ENCODE measurements at regions not wholly inside any gene's neighbourhood (a gene's known extent, or its start where the extent isn't known, plus 50 kb on each side); places are given as distances from the start of the nearest gene placed in this dataset.

- no peak for TF ChIP-seq CTCF (IDR thresholded peaks at IDR 0.05; ENCODE audit: insufficient read depth, low read depth, low read length, missing control alignments)
- H3K4me3 ChIP-seq (ENCODE audit: low read length), result no peak overlapping the region
- DNase-seq (ENCODE audit: low read depth), result peak; percentile 50
These were observed 153.4 kb upstream of the ANK2 start for GRCh38 chr4:112895811-112896608.

DNA sequence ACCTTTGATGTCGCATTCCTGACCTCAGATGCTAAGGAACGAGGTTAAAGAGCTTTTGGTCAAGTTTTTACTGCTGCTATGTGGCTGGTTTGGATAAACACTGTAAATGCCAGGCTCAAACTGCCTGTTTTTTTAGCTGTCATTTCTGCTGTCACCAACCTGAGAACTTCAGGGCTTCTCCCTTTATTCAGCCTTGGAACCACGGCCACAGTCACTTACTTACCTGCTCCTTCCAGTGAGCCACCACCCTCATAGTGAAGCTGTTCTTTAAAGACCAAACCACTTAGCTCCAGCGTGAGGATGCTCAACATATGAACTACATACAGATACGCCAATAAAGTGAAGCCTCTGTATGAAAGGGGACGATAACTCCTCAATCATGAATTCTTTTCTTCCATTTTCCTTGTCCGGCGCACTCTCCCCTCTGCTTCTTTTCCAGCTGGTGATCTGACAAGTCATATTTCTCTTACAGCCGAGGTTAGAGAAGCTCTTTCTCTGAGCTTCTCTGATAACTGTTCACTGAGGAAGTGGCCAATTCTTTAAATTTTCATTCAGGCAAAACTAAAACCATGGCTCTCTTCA, 152.8 kb upstream of the ANK2 start:
- H3K4me3 ChIP-seq (ENCODE audit: low read length), result no peak overlapping the region
- TF ChIP-seq CTCF (IDR thresholded peaks at IDR 0.05; ENCODE audit: insufficient read depth, low read depth, low read length, missing control alignments), result no peak

GRCh38 chr4:112897543-112897942, 151.9 kb upstream of the ANK2 start:
- no peak overlapping the region for H3K4me3 ChIP-seq (ENCODE audit: low read length)
- DNase-seq (ENCODE audit: low read depth), result no peak
- peak; percentile 27 for TF ChIP-seq CTCF (IDR thresholded peaks at IDR 0.05; ENCODE audit: insufficient read depth, low read depth, low read length, missing control alignments)

More for the DNA sequence above, 152.8 kb upstream of the ANK2 start:
- no peak for DNase-seq (ENCODE audit: low read depth)

DNA sequence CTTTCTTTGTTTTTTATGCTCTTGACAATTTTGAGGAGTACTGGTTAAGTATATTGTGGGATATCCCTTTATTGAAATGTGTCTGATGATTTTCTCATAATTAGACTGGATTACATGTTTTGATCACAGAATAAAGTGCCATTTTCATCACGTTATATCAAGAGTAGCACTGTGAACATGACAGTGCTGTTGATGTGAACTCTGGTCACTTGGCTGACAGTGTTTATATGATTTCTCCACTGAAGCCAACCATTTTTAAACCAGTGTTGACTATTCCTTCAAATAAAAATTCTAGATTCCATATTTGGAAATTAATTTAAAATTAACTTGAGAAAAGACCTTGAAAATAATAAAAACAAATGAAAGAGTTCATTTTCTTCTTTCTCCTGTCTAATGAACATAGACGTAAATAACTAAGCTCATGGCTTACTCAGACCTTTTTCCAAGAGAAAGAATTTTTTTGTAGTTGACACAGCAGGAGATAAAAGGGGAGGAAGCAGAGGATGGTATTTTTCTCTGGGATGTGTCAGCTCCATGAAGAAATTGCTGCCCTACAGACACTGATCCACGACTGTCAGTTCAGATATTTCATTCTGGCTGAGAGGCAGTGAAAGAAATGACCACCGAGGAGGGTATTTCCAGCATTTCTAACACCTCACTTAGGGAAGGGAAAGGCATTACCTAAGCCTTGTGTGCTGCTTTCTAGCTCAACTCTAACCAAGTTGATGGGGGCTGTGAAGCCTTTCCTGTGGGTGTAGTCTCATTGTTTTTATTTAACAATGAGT, 150.9 kb upstream of the ANK2 start:
- DNase-seq (ENCODE audit: low read depth), result peak; percentile 16
- no peak overlapping the region for H3K4me3 ChIP-seq (ENCODE audit: low read length)
- no peak for TF ChIP-seq CTCF (IDR thresholded peaks at IDR 0.05; ENCODE audit: insufficient read depth, low read depth, low read length, missing control alignments)

GRCh38 chr4:112900416-112900815, 149.0 kb upstream of the ANK2 start:
- DNase-seq (ENCODE audit: low read depth), result no peak
- H3K4me3 ChIP-seq (ENCODE audit: low read length), result no peak overlapping the region
- TF ChIP-seq CTCF (IDR thresholded peaks at IDR 0.05; ENCODE audit: insufficient read depth, low read depth, low read length, missing control alignments), result no peak

DNA sequence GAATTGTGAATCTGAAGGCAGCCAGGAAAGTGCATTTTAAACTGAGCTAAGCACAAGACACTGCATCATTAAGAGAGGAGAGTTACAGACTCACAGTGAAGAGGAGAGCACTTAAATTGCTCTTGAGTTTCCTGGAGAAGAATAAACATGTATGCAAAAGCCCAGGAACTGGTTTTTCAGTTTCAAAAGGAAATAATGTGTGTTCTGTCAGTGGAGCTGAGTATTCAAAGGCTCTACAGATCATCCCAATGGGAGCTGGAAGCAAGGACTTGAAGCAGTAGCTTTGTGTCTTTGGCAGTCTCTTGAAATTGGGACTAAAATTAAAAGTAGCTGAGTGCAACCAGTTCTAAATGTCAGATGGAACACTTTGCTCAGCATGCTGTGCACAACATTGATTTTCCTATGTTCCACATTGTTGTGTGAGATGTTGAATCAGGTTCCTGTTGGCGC, 147.5 kb upstream of the ANK2 start:
- H3K4me3 ChIP-seq (ENCODE audit: low read length), result no peak overlapping the region
- DNase-seq (ENCODE audit: low read depth), result no peak
- no peak for TF ChIP-seq CTCF (IDR thresholded peaks at IDR 0.05; ENCODE audit: insufficient read depth, low read depth, low read length, missing control alignments)
